ENCODE measurements at regions not wholly inside any gene's neighbourhood (a gene's known extent, or its start where the extent isn't known, plus 50 kb on each side); places are given as distances from the start of the nearest gene placed in this dataset.
"Not testable (repeated sequence)": the region's sequence is repeated elsewhere in the genome, so short reads cannot be mapped to it uniquely, and the experiment has no call there.

GRCh38 chr1:48070396-48070750, 73.2 kb upstream of the TRABD2B start:
- no peaks in the 10 kb centered on the region for H3K9me3 ChIP-seq
- no peaks in the 10 kb centered on the region for H3K36me3 ChIP-seq
- WGBS: 82% methylated on average over 4 of the region's 4 CpGs
- TF ChIP-seq POLR2AphosphoS5 (IDR thresholded peaks at IDR 0.05) (no peak), POLR2A (IDR thresholded peaks at IDR 0.05) (no peak)
- TF ChIP-seq, protein P1, sequence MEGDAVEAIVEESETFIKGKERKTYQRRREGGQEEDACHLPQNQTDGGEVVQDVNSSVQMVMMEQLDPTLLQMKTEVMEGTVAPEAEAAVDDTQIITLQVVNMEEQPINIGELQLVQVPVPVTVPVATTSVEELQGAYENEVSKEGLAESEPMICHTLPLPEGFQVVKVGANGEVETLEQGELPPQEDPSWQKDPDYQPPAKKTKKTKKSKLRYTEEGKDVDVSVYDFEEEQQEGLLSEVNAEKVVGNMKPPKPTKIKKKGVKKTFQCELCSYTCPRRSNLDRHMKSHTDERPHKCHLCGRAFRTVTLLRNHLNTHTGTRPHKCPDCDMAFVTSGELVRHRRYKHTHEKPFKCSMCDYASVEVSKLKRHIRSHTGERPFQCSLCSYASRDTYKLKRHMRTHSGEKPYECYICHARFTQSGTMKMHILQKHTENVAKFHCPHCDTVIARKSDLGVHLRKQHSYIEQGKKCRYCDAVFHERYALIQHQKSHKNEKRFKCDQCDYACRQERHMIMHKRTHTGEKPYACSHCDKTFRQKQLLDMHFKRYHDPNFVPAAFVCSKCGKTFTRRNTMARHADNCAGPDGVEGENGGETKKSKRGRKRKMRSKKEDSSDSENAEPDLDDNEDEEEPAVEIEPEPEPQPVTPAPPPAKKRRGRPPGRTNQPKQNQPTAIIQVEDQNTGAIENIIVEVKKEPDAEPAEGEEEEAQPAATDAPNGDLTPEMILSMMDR (IDR thresholded peaks at IDR 0.05): no peak
- no peaks in the 10 kb centered on the region for H3K4me1 ChIP-seq (replicated peaks)
- no peak for DNase-seq (ENCODE audit: low spot score)
- H3K27ac ChIP-seq: no peak overlapping the region
- intact Hi-C loops (cut with DNase I): no loop called here
- peaks cover 10% of the 10 kb centered on the region for H3K27me3 ChIP-seq (replicated peaks; ENCODE audit: insufficient read depth)
- no peak overlapping the region for H3K4me3 ChIP-seq

- intact Hi-C loops (cut with DNase I): no loop called here
- TF ChIP-seq, protein P1 (IDR thresholded peaks at IDR 0.05): no peak
- no peak for TF ChIP-seq POLR2AphosphoS5 (IDR thresholded peaks at IDR 0.05)
- TF ChIP-seq POLR2A (IDR thresholded peaks at IDR 0.05): no peak
- WGBS: 64% methylated on average over 7 of the region's 7 CpGs
- Histone ChIP-seq H3K9me3 (no peaks in the 10 kb centered on the region), H3K4me3 (no peak overlapping the region), H3K27me3 (replicated peaks; ENCODE audit: insufficient read depth) (peaks cover 10% of the 10 kb centered on the region), H3K4me1 (replicated peaks) (no peaks in the 10 kb centered on the region), H3K36me3 (no peaks in the 10 kb centered on the region), H3K27ac (no peak overlapping the region)
- peak; percentile 17 for DNase-seq (ENCODE audit: low spot score)
Measured at GRCh38 chr1:48069662-48070395, 72.6 kb upstream of the TRABD2B start.

DNA sequence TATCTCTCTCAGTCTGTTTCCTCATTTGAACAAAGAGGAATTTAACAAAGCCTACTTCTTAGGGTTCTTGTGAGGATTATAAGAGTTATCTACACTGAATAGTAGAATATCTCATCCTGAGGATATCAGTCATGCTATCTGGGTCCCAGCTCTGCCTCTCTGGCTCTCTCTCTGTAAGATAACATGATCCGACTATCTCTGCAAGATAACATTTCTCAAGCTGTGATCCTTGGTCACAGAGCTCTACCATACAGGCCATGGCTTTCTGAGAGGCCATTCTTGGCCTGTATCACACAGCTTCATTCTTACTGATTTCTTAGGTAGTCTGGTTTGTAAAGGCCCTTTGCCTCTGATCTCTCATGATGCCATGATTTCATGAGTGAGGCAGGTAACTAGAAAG, 71.0 kb upstream of the TRABD2B start:
- no peak overlapping the region for H3K4me3 ChIP-seq
- TF ChIP-seq, protein P1 (IDR thresholded peaks at IDR 0.05): no peak
- no peak for TF ChIP-seq POLR2A (IDR thresholded peaks at IDR 0.05)
- TF ChIP-seq POLR2AphosphoS5 (IDR thresholded peaks at IDR 0.05): no peak
- H3K27me3 ChIP-seq (replicated peaks; ENCODE audit: insufficient read depth): peaks cover 4% of the 10 kb centered on the region
- no peaks in the 10 kb centered on the region for H3K36me3 ChIP-seq
- no peaks in the 10 kb centered on the region for H3K4me1 ChIP-seq (replicated peaks)
- no peak overlapping the region for H3K27ac ChIP-seq
- H3K9me3 ChIP-seq: no peaks in the 10 kb centered on the region
- no peak for DNase-seq (ENCODE audit: low spot score)
- 90% methylated on average over 1 of the region's 1 CpG for WGBS
- intact Hi-C loops (cut with DNase I): no loop called here

- WGBS: 69% methylated on average over 4 of the region's 4 CpGs
- intact Hi-C loops (cut with DNase I): no loop called here
Measured at GRCh38 chr1:48066936-48067335, 69.8 kb upstream of the TRABD2B start.

GRCh38 chr1:48064693-48065092, 67.5 kb upstream of the TRABD2B start:
- intact Hi-C loops (cut with DNase I): loop anchor here (5.0 kb wide), 2 partner anchors 67 to 322 kb away; partner anchors contain the start of gene TRABD2B
- H3K4me1 ChIP-seq (replicated peaks); H3K4me3 ChIP-seq; H3K36me3 ChIP-seq; H3K27ac ChIP-seq; H3K27me3 ChIP-seq (replicated peaks; ENCODE audit: insufficient read depth); DNase-seq (ENCODE audit: low spot score); H3K9me3 ChIP-seq: not testable (repeated sequence)
- WGBS: 92% methylated on average over 5 of the region's 5 CpGs

More at GRCh38 chr1:48066936-48067335, 69.8 kb upstream of the TRABD2B start:
- Histone ChIP-seq H3K36me3 (no peaks in the 10 kb centered on the region), H3K4me1 (replicated peaks) (no peaks in the 10 kb centered on the region), H3K9me3 (no peaks in the 10 kb centered on the region), H3K27me3 (replicated peaks; ENCODE audit: insufficient read depth) (no peaks in the 10 kb centered on the region), H3K4me3 (no peak overlapping the region), H3K27ac (no peak overlapping the region)
- TF ChIP-seq POLR2AphosphoS5 (IDR thresholded peaks at IDR 0.05) (no peak), POLR2A (IDR thresholded peaks at IDR 0.05) (no peak)
- TF ChIP-seq, protein P1 (IDR thresholded peaks at IDR 0.05): no peak
- DNase-seq (ENCODE audit: low spot score): no peak
